ENCODE measurements at regions not wholly inside any gene's neighbourhood (a gene's known extent, or its start where the extent isn't known, plus 50 kb on each side); places are given as distances from the start of the nearest gene placed in this dataset.

DNA sequence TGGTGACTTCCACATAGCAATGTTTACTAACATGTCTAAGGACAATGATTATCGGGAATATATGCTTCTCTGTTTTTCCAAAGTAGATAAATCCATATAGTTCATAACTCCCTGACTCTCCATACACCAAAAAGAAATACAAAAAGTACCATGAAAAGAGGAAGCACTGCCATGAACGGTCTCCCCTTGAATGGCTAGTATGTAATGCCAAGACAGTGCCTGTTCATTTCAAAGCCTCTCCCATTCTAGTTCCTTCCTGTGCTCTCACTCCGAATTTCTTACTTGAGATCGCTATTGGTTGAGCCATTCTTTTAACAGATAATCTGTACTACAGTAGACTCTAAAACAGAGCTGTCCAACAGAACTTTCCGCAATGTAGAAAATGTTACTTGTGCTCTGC lies 54.8 kb upstream of the EDN1 start:
- TF ChIP-seq, protein P1, sequence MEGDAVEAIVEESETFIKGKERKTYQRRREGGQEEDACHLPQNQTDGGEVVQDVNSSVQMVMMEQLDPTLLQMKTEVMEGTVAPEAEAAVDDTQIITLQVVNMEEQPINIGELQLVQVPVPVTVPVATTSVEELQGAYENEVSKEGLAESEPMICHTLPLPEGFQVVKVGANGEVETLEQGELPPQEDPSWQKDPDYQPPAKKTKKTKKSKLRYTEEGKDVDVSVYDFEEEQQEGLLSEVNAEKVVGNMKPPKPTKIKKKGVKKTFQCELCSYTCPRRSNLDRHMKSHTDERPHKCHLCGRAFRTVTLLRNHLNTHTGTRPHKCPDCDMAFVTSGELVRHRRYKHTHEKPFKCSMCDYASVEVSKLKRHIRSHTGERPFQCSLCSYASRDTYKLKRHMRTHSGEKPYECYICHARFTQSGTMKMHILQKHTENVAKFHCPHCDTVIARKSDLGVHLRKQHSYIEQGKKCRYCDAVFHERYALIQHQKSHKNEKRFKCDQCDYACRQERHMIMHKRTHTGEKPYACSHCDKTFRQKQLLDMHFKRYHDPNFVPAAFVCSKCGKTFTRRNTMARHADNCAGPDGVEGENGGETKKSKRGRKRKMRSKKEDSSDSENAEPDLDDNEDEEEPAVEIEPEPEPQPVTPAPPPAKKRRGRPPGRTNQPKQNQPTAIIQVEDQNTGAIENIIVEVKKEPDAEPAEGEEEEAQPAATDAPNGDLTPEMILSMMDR (IDR thresholded peaks at IDR 0.05), result no peak
- no peak for TF ChIP-seq POLR2A (IDR thresholded peaks at IDR 0.05)
- TF ChIP-seq POLR2AphosphoS5 (IDR thresholded peaks at IDR 0.05), result no peak

Measured in prostate gland (tissue), 2 donors.